ENCODE measurements at regions not wholly inside any gene's neighbourhood (a gene's known extent, or its start where the extent isn't known, plus 50 kb on each side); places are given as distances from the start of the nearest gene placed in this dataset.
"Not testable (repeated sequence)": the region's sequence is repeated elsewhere in the genome, so short reads cannot be mapped to it uniquely, and the experiment has no call there.

GRCh38 chr12:83461336-83461935 lies 774.7 kb downstream of the TMTC2 start:
- Histone ChIP-seq H3K27me3 (no peaks in the 10 kb centered on the region), H3K27ac (no peak overlapping the region), H3K9me3 (peaks cover 0 to 5% (median 0%) of the 10 kb centered on the region in 3 donors), H3K36me3 (replicated peaks in 1 of 2; ENCODE audit: insufficient read depth in 1 of 2, low read depth in 2 of 2) (no peaks in the 10 kb centered on the region), H3K4me1 (no peaks in the 10 kb centered on the region), H3K4me3 (no peak overlapping the region)
- WGBS, 2 donors = 74 to 78% methylated on average over 3 of the region's 3 CpGs
- TF ChIP-seq CTCF (IDR thresholded peaks at IDR 0.05) (no peak), POLR2A (IDR thresholded peaks at IDR 0.05) (no peak)
- intact Hi-C loops (cut with DNase I) = no loop called here
- no peak for ATAC-seq
- no peak for DNase-seq

- Histone ChIP-seq H3K27me3 (no peaks in the 10 kb centered on the region), H3K36me3 (replicated peaks in 1 of 2; ENCODE audit: insufficient read depth in 1 of 2, low read depth in 2 of 2) (no peaks in the 10 kb centered on the region), H3K4me3 (no peak overlapping the region), H3K4me1 (no peaks in the 10 kb centered on the region), H3K27ac (no peak overlapping the region), H3K9me3 (no peaks in the 10 kb centered on the region)
- no peak for TF ChIP-seq CTCF (IDR thresholded peaks at IDR 0.05)
- TF ChIP-seq POLR2A (IDR thresholded peaks at IDR 0.05) = no peak
- 78 to 89% methylated on average over 2 of the region's 2 CpGs for WGBS, 2 donors
- DNase-seq (no peak), ATAC-seq (no peak)
- intact Hi-C loops (cut with DNase I) = no loop called here
Observed at GRCh38 chr12:83451189-83451588, 764.5 kb downstream of the TMTC2 start.

GRCh38 chr12:83434600-83434999 lies 747.9 kb downstream of the TMTC2 start:
- Histone ChIP-seq H3K36me3 (replicated peaks in 1 of 2; ENCODE audit: insufficient read depth in 1 of 2, low read depth in 2 of 2) (no peaks in the 10 kb centered on the region), H3K9me3 (no peaks in the 10 kb centered on the region), H3K27me3 (no peaks in the 10 kb centered on the region), H3K4me1 (no peaks in the 10 kb centered on the region), H3K27ac (no peak overlapping the region), H3K4me3 (no peak overlapping the region)
- no peak for ATAC-seq
- no peak for TF ChIP-seq POLR2A (IDR thresholded peaks at IDR 0.05)
- no peak for TF ChIP-seq CTCF (IDR thresholded peaks at IDR 0.05)
- 42% methylated on average over 1 of the region's 1 CpG for WGBS, 2 donors
- intact Hi-C loops (cut with DNase I) = no loop called here
- no peak for DNase-seq

- Histone ChIP-seq H3K36me3 (replicated peaks in 1 of 2; ENCODE audit: insufficient read depth in 1 of 2, low read depth in 2 of 2) (no peaks in the 10 kb centered on the region), H3K4me3 (no peak overlapping the region), H3K9me3 (no peaks in the 10 kb centered on the region), H3K27ac (no peak overlapping the region), H3K4me1 (no peaks in the 10 kb centered on the region), H3K27me3 (no peaks in the 10 kb centered on the region)
- DNase-seq = no peak
- intact Hi-C loops (cut with DNase I) = no loop called here
- no peak for TF ChIP-seq CTCF (IDR thresholded peaks at IDR 0.05)
- no peak for ATAC-seq
- 75 to 100% methylated on average over 2 to 3 of the region's 3 CpGs for WGBS, 2 donors
Observed at GRCh38 chr12:83432176-83432719, 745.5 kb downstream of the TMTC2 start.

GRCh38 chr12:83427586-83428136 lies 741.0 kb downstream of the TMTC2 start:
- H3K27me3 ChIP-seq; ATAC-seq; DNase-seq; H3K9me3 ChIP-seq; intact Hi-C loops (cut with DNase I); H3K27ac ChIP-seq; H3K36me3 ChIP-seq (replicated peaks in 1 of 2; ENCODE audit: insufficient read depth in 1 of 2, low read depth in 2 of 2); H3K4me1 ChIP-seq; H3K4me3 ChIP-seq: not testable (repeated sequence)
- WGBS, 2 donors = 41 to 43% methylated on average over 2 of the region's 2 CpGs
